ENCODE measurements at regions not wholly inside any gene's neighbourhood (a gene's known extent, or its start where the extent isn't known, plus 50 kb on each side); places are given as distances from the start of the nearest gene placed in this dataset.

GRCh38 chr14:47785058-47785457, 109.7 kb upstream of the MDGA2 start:
- Histone ChIP-seq H3K79me2 (ENCODE audit: control insufficient read depth, insufficient read depth, low read length) (no peaks in the 10 kb centered on the region), H3K9me1 (ENCODE audit: control insufficient read depth, extremely low read depth, insufficient read depth, low read length) (no peaks in the 10 kb centered on the region), H3K36me3 (ENCODE audit: control insufficient read depth in 2 of 2, extremely low read depth in 1 of 2, insufficient read depth in 2 of 2, low read length in 2 of 2) (no peaks in the 10 kb centered on the region), H4K20me1 (ENCODE audit: control insufficient read depth, extremely low read depth, insufficient read depth, low read length) (no peaks in the 10 kb centered on the region), H2AFZ (ENCODE audit: control insufficient read depth, low read length) (no peak overlapping the region), H3K9me3 (ENCODE audit: control insufficient read depth, low read depth, low read length) (no peaks in the 10 kb centered on the region), H3K4me2 (ENCODE audit: control insufficient read depth, extremely low read depth, insufficient read depth, low read depth, low read length) (no peak overlapping the region), H3K4me3 (ENCODE audit: control insufficient read depth in 2 of 3, extremely low read depth in 1 of 3, insufficient read depth in 2 of 3, low read depth in 1 of 3, low read length in 3 of 3) (no peak overlapping the region), H3K27ac (ENCODE audit: control insufficient read depth, insufficient read depth, low read length) (no peak overlapping the region), H3K4me1 (ENCODE audit: control insufficient read depth, extremely low read depth, insufficient read depth, low read length) (no peaks in the 10 kb centered on the region), H3K9ac (ENCODE audit: control insufficient read depth, extremely low read depth, insufficient read depth, low read length) (no peak overlapping the region), H3K27me3 (ENCODE audit: control insufficient read depth, extremely low read depth, insufficient read depth, low read length) (no peaks in the 10 kb centered on the region)
- TF ChIP-seq CTCF (optimal IDR thresholded peaks at IDR 0.05 in 1 of 3, IDR thresholded peaks at IDR 0.05 in 1 of 3, conservative IDR thresholded peaks at IDR 0.05 in 1 of 3; ENCODE audit: extremely low read depth in 1 of 3, insufficient read depth in 2 of 3, low read length in 3 of 3) (no peak), EZH2 (IDR thresholded peaks at IDR 0.05; ENCODE audit: low read length) (no peak)
- dilution Hi-C loops (cut with MboI; ENCODE audit: extremely low pct_ligation_motif_present, low sequenced_read_pairs), result no loop called here
- FAIRE-seq, result no peak
- DNase-seq (ENCODE audit: low read depth, low spot score), result no peak

GRCh38 chr14:47778631-47779030, 103.2 kb upstream of the MDGA2 start:
- TF ChIP-seq EZH2 (IDR thresholded peaks at IDR 0.05; ENCODE audit: low read length) (no peak), CTCF (optimal IDR thresholded peaks at IDR 0.05 in 1 of 3, IDR thresholded peaks at IDR 0.05 in 1 of 3, conservative IDR thresholded peaks at IDR 0.05 in 1 of 3; ENCODE audit: extremely low read depth in 1 of 3, insufficient read depth in 2 of 3, low read length in 3 of 3) (no peak)
- Histone ChIP-seq H3K9me3 (ENCODE audit: control insufficient read depth, low read depth, low read length) (no peaks in the 10 kb centered on the region), H3K9me1 (ENCODE audit: control insufficient read depth, extremely low read depth, insufficient read depth, low read length) (no peaks in the 10 kb centered on the region), H3K9ac (ENCODE audit: control insufficient read depth, extremely low read depth, insufficient read depth, low read length) (no peak overlapping the region), H3K4me1 (ENCODE audit: control insufficient read depth, extremely low read depth, insufficient read depth, low read length) (no peaks in the 10 kb centered on the region), H3K4me3 (ENCODE audit: control insufficient read depth in 2 of 3, extremely low read depth in 1 of 3, insufficient read depth in 2 of 3, low read depth in 1 of 3, low read length in 3 of 3) (no peak overlapping the region), H3K79me2 (ENCODE audit: control insufficient read depth, insufficient read depth, low read length) (no peaks in the 10 kb centered on the region), H3K27ac (ENCODE audit: control insufficient read depth, insufficient read depth, low read length) (no peak overlapping the region), H4K20me1 (ENCODE audit: control insufficient read depth, extremely low read depth, insufficient read depth, low read length) (no peaks in the 10 kb centered on the region), H3K27me3 (ENCODE audit: control insufficient read depth, extremely low read depth, insufficient read depth, low read length) (no peaks in the 10 kb centered on the region), H3K36me3 (ENCODE audit: control insufficient read depth in 2 of 2, extremely low read depth in 1 of 2, insufficient read depth in 2 of 2, low read length in 2 of 2) (no peaks in the 10 kb centered on the region), H2AFZ (ENCODE audit: control insufficient read depth, low read length) (no peak overlapping the region), H3K4me2 (ENCODE audit: control insufficient read depth, extremely low read depth, insufficient read depth, low read depth, low read length) (no peak overlapping the region)
- dilution Hi-C loops (cut with MboI; ENCODE audit: extremely low pct_ligation_motif_present, low sequenced_read_pairs), result no loop called here
- FAIRE-seq (no peak), DNase-seq (ENCODE audit: low read depth, low spot score) (no peak)
